Parathyroid adenoma (tissue), 2 donors: ENCODE measurements at regions not wholly inside any gene's neighbourhood (a gene's known extent, or its start where the extent isn't known, plus 50 kb on each side); places are given as distances from the start of the nearest gene placed in this dataset.

Source experiments
- H2AFZ ChIP-seq: fragments of 300-600 bp; sonication (generic); one replicate; pipeline ENCODE4 v1.7.0; 2017; ENCODE audit warnings: antibody characterized with exemption, mild to moderate bottlenecking
- H3K27ac ChIP-seq: fragments of 300-600 bp; sonication (generic); one replicate; pipeline ENCODE4 v1.7.0; 2017
- H3K27me3 ChIP-seq: fragments of 300-600 bp; sonication (generic); one replicate; pipeline ENCODE4 v1.7.0; 2017; ENCODE audit warnings: low read length; ENCODE audit not compliant: control insufficient read depth, insufficient read depth
- H3K36me3 ChIP-seq: fragments of 300-600 bp; sonication (generic); one replicate; pipeline ENCODE4 v1.7.0; 2017; ENCODE audit warnings: low read length; ENCODE audit not compliant: control insufficient read depth, insufficient read depth
- H3K4me1 ChIP-seq: fragments of 300-600 bp; sonication (generic); one replicate; pipeline ENCODE4 v1.7.0; 2017; ENCODE audit warnings: control low read depth
- H3K4me2 ChIP-seq: fragments of 300-600 bp; sonication (generic); one replicate; pipeline ENCODE4 v1.7.0; 2017; ENCODE audit warnings: low read length
- H3K4me3 ChIP-seq: fragments of 300-600 bp; sonication (generic); one replicate; pipeline ENCODE4 v1.7.0; 2017; ENCODE audit warnings: low read depth, low read length
- H3K79me2 ChIP-seq: fragments of 300-600 bp; sonication (generic); one replicate; pipeline ENCODE4 v1.7.0; 2017; ENCODE audit warnings: control low read depth
- H3K9ac ChIP-seq: fragments of 300-600 bp; sonication (generic); one replicate; pipeline ENCODE4 v1.7.0; 2017; ENCODE audit warnings: mild to moderate bottlenecking
- H3K9me3 ChIP-seq: fragments of 300-600 bp; sonication (generic); one replicate; pipeline ENCODE4 v1.7.0; 2017; ENCODE audit warnings: low read length; ENCODE audit not compliant: control insufficient read depth
- CTCF ChIP-seq: fragments of 300-600 bp; sonication (generic); IDR thresholded peaks from one replicate; pipeline ENCODE4 v1.7.0; 2017; ENCODE audit warnings: antibody characterized with exemption, mild to moderate bottlenecking
- donor health status: primary hyperparathyroidism.

GRCh38 chr6:130677312-130677711 is 149.9 kb upstream of the SMLR1 start:
- no peak for TF ChIP-seq CTCF
- H3K27me3 ChIP-seq = no peaks in the 10 kb centered on the region
- H3K4me1 ChIP-seq = no peaks in the 10 kb centered on the region
- no peak overlapping the region for H3K4me3 ChIP-seq
- H2AFZ ChIP-seq = no peak overlapping the region
- H3K4me2 ChIP-seq = no peak overlapping the region
- H3K27ac ChIP-seq = no peak overlapping the region
- no peaks in the 10 kb centered on the region for H3K79me2 ChIP-seq
- no peaks in the 10 kb centered on the region for H3K36me3 ChIP-seq
- H3K9ac ChIP-seq = no peak overlapping the region
- peaks cover 7% of the 10 kb centered on the region for H3K9me3 ChIP-seq

- H2AFZ ChIP-seq = no peak overlapping the region
- H3K36me3 ChIP-seq = no peaks in the 10 kb centered on the region
- no peak overlapping the region for H3K4me2 ChIP-seq
- H3K4me1 ChIP-seq = no peaks in the 10 kb centered on the region
- H3K27ac ChIP-seq = no peak overlapping the region
- no peaks in the 10 kb centered on the region for H3K79me2 ChIP-seq
- no peak overlapping the region for H3K9ac ChIP-seq
- H3K27me3 ChIP-seq = no peaks in the 10 kb centered on the region
- no peak overlapping the region for H3K4me3 ChIP-seq
- TF ChIP-seq CTCF = no peak
- H3K9me3 ChIP-seq = peaks cover 7% of the 10 kb centered on the region
These were observed 149.4 kb upstream of the SMLR1 start for GRCh38 chr6:130677766-130678165.

GRCh38 chr6:130679684-130680083 is 147.5 kb upstream of the SMLR1 start:
- H3K9me3 ChIP-seq = peaks cover 7% of the 10 kb centered on the region
- H3K36me3 ChIP-seq = no peaks in the 10 kb centered on the region
- H3K4me1 ChIP-seq = no peaks in the 10 kb centered on the region
- no peak overlapping the region for H2AFZ ChIP-seq
- no peaks in the 10 kb centered on the region for H3K79me2 ChIP-seq
- TF ChIP-seq CTCF = no peak
- no peak overlapping the region for H3K9ac ChIP-seq
- no peak overlapping the region for H3K27ac ChIP-seq
- no peak overlapping the region for H3K4me2 ChIP-seq
- H3K4me3 ChIP-seq = no peak overlapping the region
- H3K27me3 ChIP-seq = no peaks in the 10 kb centered on the region

GRCh38 chr6:130680116-130680515 is 147.1 kb upstream of the SMLR1 start:
- H3K9ac ChIP-seq = no peak overlapping the region
- no peaks in the 10 kb centered on the region for H3K79me2 ChIP-seq
- H3K9me3 ChIP-seq = peaks cover 7% of the 10 kb centered on the region
- H3K27me3 ChIP-seq = no peaks in the 10 kb centered on the region
- H3K4me1 ChIP-seq = no peaks in the 10 kb centered on the region
- H3K36me3 ChIP-seq = no peaks in the 10 kb centered on the region
- H3K4me3 ChIP-seq = no peak overlapping the region
- TF ChIP-seq CTCF = no peak
- H2AFZ ChIP-seq = no peak overlapping the region
- H3K27ac ChIP-seq = no peak overlapping the region
- H3K4me2 ChIP-seq = no peak overlapping the region

- no peaks in the 10 kb centered on the region for H3K27me3 ChIP-seq
- no peak for TF ChIP-seq CTCF
- H2AFZ ChIP-seq = no peak overlapping the region
- no peak overlapping the region for H3K9ac ChIP-seq
- H3K79me2 ChIP-seq = no peaks in the 10 kb centered on the region
- H3K27ac ChIP-seq = no peak overlapping the region
- H3K9me3 ChIP-seq = peaks cover 7% of the 10 kb centered on the region
- H3K36me3 ChIP-seq = no peaks in the 10 kb centered on the region
- H3K4me2 ChIP-seq = no peak overlapping the region
- H3K4me3 ChIP-seq = no peak overlapping the region
- H3K4me1 ChIP-seq = no peaks in the 10 kb centered on the region
These were observed 146.2 kb upstream of the SMLR1 start for GRCh38 chr6:130681028-130681427.
